Osteocyte (in vitro differentiated cells): ENCODE measurements at regions not wholly inside any gene's neighbourhood (a gene's known extent, or its start where the extent isn't known, plus 50 kb on each side); places are given as distances from the start of the nearest gene placed in this dataset.
"Not testable (repeated sequence)": the region's sequence is repeated elsewhere in the genome, so short reads cannot be mapped to it uniquely, and the experiment has no call there.

Experiments
- DNase-seq: peaks from one replicate; pipeline ENCODE4 v3.0.0; 2021; ENCODE audit warnings: mixed read lengths; ENCODE audit not compliant: unreplicated experiment; ENCODE audit errors: extremely low spot score
- H3K27ac Mint-ChIP-seq: one replicate; pipeline ENCODE4 v1.8.0; 2021; ENCODE audit warnings: mild to moderate bottlenecking, mixed read lengths; ENCODE audit not compliant: unreplicated experiment
- H3K27me3 Mint-ChIP-seq: one replicate; pipeline ENCODE4 v1.8.0; 2021; ENCODE audit warnings: mixed read lengths; ENCODE audit not compliant: unreplicated experiment
- H3K36me3 Mint-ChIP-seq: one replicate; pipeline ENCODE4 v1.8.0; 2021; ENCODE audit warnings: mixed read lengths; ENCODE audit not compliant: unreplicated experiment
- H3K4me1 Mint-ChIP-seq: one replicate; pipeline ENCODE4 v1.8.0; 2021; ENCODE audit warnings: mixed read lengths; ENCODE audit not compliant: unreplicated experiment
- H3K4me3 Mint-ChIP-seq: one replicate; pipeline ENCODE4 v1.8.0; 2021; ENCODE audit warnings: mild to moderate bottlenecking, moderate library complexity, mixed read lengths; ENCODE audit not compliant: unreplicated experiment
- H3K9me3 Mint-ChIP-seq: one replicate; pipeline ENCODE4 v1.8.0; 2021; ENCODE audit warnings: mixed read lengths; ENCODE audit not compliant: unreplicated experiment
- CTCF ChIP-seq: fragments of 200-600 bp; sonication (generic); IDR thresholded peaks from 2 replicates; pipeline ENCODE4 v1.5.0; 2021; ENCODE audit warnings: antibody characterized with exemption, mild to moderate bottlenecking, moderate library complexity

GRCh38 chr21:9008636-9009035 is 1512.7 kb upstream of the TPTE start:
- H3K9me3 Mint-ChIP-seq, result peaks cover 76% of the 10 kb centered on the region
- TF ChIP-seq CTCF, result no peak
- H3K27me3 Mint-ChIP-seq, result no peaks in the 10 kb centered on the region

DNA sequence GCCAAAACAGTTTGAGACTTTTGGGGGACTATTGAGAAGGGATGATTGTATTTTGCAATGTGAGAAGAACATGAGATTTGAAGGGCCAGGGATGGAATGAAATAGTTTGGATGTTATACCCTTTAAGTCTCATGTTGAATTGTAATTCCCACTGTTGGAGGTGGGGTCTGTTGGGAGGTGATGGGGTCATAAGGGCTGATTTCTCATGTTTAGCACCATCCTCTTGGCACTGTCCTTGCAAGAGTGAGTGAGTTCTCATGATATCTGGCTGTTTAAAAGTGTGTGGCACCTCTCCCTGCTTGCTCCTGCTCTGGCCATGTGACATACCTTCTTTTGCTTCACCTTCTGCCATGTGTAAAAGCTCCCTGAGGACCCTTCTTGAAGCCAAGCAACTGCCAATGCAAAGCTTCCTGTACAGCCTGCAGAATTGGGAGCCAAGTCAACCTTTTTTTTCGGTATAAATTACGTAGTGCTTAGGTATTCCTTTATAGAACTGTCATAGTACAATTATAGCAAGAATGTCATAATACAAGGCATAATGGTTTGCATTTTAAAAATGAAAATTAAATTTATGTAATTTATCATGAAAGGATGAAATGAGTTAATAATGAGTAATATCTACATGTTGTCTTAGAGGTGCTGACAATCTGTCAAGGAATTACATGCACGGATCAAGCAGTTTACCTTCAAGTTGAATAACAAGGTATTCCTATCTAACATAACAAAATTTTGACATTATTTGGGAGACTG is 1511.9 kb upstream of the TPTE start:
- H3K9me3 Mint-ChIP-seq, result peaks cover 72% of the 10 kb centered on the region
- not testable (repeated sequence) for H3K4me1 Mint-ChIP-seq, DNase-seq, H3K4me3 Mint-ChIP-seq, H3K36me3 Mint-ChIP-seq, H3K27me3 Mint-ChIP-seq, H3K27ac Mint-ChIP-seq

More at GRCh38 chr21:9008636-9009035, 1512.7 kb upstream of the TPTE start:
- Mint-ChIP-seq H3K27ac (no peak overlapping the region), H3K4me3 (no peak overlapping the region), H3K4me1 (no peaks in the 10 kb centered on the region), H3K36me3 (peaks cover 1% of the 10 kb centered on the region)
- DNase-seq, result no peak

DNA sequence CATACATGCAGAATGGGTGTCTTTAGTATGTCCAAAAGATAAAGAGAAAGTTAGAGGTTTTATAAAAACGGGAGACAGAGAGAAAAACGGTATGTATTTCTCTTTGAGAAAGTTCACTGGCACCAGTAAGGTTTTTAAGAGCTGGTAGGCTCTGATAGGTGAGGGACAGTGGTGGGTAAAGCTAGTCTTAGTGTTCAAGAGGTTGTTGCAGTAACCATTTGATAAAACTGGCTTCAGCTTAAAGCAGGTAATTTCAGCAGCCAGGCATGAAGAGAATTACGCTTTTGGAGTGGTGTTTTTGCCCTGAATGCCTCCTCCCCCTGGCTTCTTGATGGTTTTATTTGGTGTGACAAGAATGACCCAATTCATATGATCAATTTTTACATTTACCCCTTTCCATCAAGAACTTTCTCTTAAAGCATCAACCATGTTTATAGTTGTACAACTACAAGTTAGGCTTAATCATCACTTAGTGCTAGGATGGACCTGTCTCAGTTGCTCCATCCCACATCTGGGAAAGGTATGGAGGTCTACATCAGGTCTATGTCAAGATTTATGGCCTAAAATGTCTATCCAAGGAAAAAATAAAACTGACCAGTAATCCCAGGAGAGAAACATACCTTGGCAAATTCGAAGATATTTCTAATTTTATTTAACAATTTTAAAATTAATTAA is 1511.1 kb upstream of the TPTE start:
- H3K27ac Mint-ChIP-seq, H3K4me3 Mint-ChIP-seq, H3K36me3 Mint-ChIP-seq, DNase-seq, H3K4me1 Mint-ChIP-seq, H3K27me3 Mint-ChIP-seq: not testable (repeated sequence)
- H3K9me3 Mint-ChIP-seq, result peaks cover 76% of the 10 kb centered on the region

DNA sequence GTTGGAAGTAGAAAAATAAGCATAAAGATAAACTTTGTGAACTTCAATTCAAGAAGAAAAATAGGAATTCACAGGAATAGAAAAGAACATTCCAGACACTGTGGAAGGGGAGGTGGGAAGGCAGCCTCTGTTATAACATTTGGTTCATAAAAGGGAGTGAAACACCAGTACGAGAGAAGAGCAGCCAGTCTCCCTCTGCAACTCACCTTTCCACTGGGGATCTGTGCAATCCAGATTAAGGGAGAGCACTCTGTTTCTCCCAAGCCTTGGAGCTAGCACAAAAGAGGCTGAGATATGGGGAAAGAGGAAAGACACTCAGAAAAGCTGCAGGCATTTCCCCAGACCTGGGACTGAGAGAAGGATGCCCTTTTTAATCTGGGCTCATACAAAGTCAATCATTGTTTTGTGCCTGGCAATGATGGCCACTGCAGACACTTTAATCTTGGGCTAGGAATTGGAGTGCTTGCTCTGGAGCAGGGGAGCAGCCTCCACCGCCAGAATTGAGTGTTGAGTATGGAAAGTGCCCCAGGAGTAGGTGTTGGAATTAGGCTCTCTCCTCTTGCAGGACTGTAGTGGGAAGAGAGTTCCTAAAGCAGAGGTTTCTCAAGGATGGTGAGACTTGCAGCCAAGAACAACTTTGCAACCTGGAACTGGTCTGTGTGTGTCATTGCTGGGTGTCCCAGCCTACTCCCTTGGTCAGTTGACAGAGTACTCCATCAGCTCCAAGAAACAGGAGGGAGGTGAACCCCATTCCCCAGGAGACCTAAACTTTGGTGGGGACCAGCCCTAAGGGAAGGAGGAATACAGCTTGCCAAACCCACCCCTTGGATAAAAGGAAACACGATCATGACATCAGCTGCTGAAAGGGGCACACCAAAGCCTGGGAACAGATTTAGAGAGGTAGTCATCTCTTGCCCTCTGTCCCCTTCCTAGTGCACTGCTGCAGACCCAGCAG is 1510.2 kb upstream of the TPTE start:
- H3K27me3 Mint-ChIP-seq, H3K27ac Mint-ChIP-seq, DNase-seq, H3K36me3 Mint-ChIP-seq, H3K4me3 Mint-ChIP-seq, H3K4me1 Mint-ChIP-seq: not testable (repeated sequence)
- peaks cover 75% of the 10 kb centered on the region for H3K9me3 Mint-ChIP-seq

GRCh38 chr21:9011916-9012315 is 1509.5 kb upstream of the TPTE start:
- not testable (repeated sequence) for H3K36me3 Mint-ChIP-seq, H3K27me3 Mint-ChIP-seq, H3K4me1 Mint-ChIP-seq, H3K27ac Mint-ChIP-seq, DNase-seq, H3K4me3 Mint-ChIP-seq
- peaks cover 69% of the 10 kb centered on the region for H3K9me3 Mint-ChIP-seq

- DNase-seq, result peak; percentile 81
- not testable (repeated sequence) for H3K27me3 Mint-ChIP-seq, H3K4me1 Mint-ChIP-seq, H3K27ac Mint-ChIP-seq, H3K4me3 Mint-ChIP-seq, H3K36me3 Mint-ChIP-seq
- peaks cover 56% of the 10 kb centered on the region for H3K9me3 Mint-ChIP-seq
Measured at GRCh38 chr21:9013502-9014242, 1507.7 kb upstream of the TPTE start.

DNA sequence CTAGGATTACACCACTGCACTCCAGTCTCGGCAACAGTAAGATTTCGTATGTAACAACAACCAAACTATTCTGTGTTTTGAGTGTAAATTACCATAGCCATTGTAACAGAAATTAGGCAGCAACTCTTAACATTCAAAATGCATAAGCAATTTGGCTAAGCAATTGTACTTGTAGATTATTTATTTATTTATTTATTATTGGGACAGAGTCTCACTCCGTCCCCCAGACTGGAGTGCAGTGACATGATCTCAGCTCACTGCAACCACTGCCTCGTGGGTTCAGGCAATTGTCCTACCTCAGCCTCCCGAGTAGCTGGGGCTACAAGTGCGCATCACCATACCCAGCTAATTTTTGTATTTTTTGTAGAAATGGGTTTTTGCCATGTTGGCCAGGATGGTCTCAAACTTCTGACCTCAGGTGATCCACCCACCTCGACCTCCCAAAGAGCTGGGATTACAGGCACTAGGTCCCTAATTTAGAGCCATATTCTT is 1507.1 kb upstream of the TPTE start:
- H3K27me3 Mint-ChIP-seq, H3K36me3 Mint-ChIP-seq, DNase-seq, H3K27ac Mint-ChIP-seq, H3K4me1 Mint-ChIP-seq, H3K4me3 Mint-ChIP-seq: not testable (repeated sequence)
- H3K9me3 Mint-ChIP-seq, result peaks cover 51% of the 10 kb centered on the region

GRCh38 chr21:9015483-9016197 is 1505.7 kb upstream of the TPTE start:
- H3K36me3 Mint-ChIP-seq, H3K4me1 Mint-ChIP-seq, H3K27ac Mint-ChIP-seq, H3K27me3 Mint-ChIP-seq, H3K4me3 Mint-ChIP-seq: not testable (repeated sequence)
- peaks cover 43% of the 10 kb centered on the region for H3K9me3 Mint-ChIP-seq
- DNase-seq, result peak; percentile 85

DNA sequence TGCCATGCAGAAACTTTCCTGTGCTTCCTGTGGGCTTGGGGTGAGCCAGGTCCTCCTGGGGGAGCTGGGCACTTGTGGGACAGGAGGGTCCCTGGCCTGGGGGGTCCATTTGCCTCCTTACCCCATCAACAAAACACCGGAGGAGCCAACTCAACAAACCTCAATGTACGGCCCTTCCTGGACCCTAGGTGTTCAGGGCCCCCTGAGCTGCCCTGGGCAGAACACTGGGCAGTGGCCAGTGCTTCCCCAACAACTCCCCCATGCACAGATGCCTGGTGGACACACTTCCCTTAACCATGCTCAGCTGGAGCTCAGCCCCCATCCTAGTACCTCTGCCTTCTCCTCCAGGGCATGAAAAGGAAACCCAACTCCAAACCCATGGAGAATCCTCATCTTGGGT is 1504.2 kb upstream of the TPTE start:
- H3K4me1 Mint-ChIP-seq, H3K4me3 Mint-ChIP-seq, H3K36me3 Mint-ChIP-seq, H3K27me3 Mint-ChIP-seq, H3K27ac Mint-ChIP-seq: not testable (repeated sequence)
- peak; percentile 86 for DNase-seq
- peaks cover 37% of the 10 kb centered on the region for H3K9me3 Mint-ChIP-seq
